ENCODE measurements at regions not wholly inside any gene's neighbourhood (a gene's known extent, or its start where the extent isn't known, plus 50 kb on each side); places are given as distances from the start of the nearest gene placed in this dataset.
"Not testable (repeated sequence)": the region's sequence is repeated elsewhere in the genome, so short reads cannot be mapped to it uniquely, and the experiment has no call there.

DNA sequence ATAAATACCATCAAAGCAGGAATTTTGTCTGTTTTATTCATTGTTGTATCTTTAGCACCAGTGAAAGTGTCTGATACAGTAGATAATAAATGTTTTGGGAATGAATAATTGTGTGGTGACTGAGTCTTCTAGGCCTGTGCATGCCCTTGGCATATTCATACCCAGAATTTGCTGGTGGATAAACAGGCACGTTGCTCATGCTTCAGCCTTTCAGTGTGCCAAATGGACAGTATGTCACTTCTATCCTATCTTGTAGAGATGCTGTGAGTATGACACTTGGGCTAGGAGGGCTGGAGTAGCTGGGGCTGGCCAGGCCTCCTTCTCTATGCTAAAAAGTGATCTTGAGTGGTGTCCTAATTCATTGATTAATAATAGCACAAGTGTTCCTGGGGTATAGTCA, 287.3 kb upstream of the DDI1 start:
- no peak for DNase-seq (ENCODE audit: extremely low read depth in 1 of 11, low read depth in 9 of 11, low spot score in 4 of 11)

DNA sequence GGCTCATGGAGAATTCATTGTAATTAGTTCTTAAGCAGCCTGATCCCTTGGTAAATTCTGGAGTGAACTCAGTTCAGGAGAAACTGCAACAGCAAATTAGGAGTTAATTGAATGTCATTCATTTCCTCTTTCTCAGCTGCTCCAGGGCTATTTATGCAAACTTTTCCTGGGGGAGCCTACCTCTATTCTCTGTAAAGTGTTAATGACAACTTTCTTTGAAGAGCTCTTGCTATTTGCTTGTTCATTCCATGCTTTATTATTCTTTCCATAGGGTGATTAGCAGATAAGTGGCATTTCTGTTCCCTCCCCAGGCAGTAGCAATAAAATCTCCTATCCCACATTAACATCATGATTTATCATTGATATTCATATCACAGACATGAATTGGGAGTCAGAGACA, 267.6 kb upstream of the DDI1 start:
- DNase-seq (ENCODE audit: extremely low read depth in 1 of 11, low read depth in 9 of 11, low spot score in 4 of 11), result no peak

DNA sequence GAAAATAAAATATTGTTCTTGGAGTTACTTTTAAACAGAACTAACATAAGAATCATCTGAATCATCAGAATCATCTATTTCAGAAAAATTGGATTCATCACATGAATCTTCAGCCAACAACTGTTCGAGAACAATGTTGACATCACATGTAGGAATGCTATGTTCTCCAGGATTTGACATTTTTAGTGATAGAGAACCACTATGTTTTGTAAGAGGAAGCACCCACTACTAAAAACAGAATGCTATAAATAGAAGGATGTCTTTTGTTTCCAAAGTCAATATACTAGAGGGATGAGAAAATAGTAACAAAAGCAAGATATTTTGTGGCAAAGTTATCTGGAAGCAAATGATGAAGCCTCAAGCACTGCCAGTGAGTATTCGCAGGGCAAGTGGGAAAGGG, 263.4 kb upstream of the DDI1 start:
- DNase-seq (ENCODE audit: extremely low read depth in 1 of 11, low read depth in 9 of 11, low spot score in 4 of 11), result no peak

DNA sequence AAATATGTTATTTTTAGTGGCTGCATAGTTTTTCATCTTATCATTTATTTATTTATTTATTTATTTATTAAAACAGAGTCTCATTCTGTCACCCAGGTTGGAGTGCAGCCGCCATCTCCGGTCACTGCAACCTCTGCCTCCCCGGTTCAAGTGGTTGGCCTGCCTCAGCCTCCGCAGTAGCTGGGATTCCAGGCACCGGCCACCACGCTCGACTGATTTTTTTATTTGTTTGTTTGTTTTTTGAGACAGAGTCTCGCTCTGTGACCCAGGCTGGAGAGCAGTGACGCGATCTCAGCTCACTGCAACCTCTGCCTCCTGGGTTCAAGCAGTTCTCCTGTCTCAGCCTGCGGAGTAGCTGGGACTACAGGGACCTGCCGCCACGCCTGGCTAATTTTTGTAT, 262.9 kb upstream of the DDI1 start:
- no peak for DNase-seq (ENCODE audit: extremely low read depth in 1 of 11, low read depth in 9 of 11, low spot score in 4 of 11)

DNA sequence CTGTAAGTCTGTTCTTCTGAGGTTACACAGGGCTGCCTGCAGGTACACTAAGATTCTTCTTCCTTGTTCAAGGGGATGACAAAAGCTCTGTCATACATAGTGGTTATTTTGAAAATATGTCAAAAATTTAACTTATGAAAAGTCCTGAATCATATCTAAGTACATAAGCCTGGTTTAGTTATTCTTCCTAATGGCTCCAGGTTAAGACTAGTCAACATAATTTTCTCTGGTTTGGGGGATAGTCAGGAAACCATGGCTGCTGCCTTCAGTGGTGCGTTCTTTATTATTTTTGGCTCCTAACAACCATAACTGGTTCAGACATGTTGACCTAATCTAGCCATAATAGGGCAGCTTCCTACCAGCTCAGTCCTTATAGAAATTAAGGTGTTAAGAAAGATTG, 257.4 kb upstream of the DDI1 start:
- DNase-seq (ENCODE audit: extremely low read depth in 1 of 11, low read depth in 9 of 11, low spot score in 4 of 11), result no peak

DNA sequence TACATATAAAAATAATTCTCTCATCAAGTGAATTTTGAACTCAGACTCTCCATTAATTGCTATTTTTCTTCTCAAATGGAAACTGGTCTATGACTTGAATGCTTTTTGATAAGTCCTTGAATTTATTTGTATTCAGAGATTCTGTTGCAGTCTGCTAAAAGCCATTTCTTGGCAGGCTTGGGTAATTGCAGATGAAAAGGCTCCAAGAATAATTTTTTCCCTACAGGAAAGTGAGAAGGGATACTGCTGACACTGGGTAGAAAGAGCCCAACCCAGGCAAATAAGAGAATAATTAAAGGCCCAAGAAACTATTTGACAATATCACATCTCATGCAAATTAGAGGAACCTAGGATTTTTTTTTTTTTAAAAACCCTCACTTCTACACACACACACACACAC, 246.5 kb upstream of the DDI1 start:
- DNase-seq (ENCODE audit: extremely low read depth in 1 of 11, low read depth in 9 of 11, low spot score in 4 of 11), result no peak

DNA sequence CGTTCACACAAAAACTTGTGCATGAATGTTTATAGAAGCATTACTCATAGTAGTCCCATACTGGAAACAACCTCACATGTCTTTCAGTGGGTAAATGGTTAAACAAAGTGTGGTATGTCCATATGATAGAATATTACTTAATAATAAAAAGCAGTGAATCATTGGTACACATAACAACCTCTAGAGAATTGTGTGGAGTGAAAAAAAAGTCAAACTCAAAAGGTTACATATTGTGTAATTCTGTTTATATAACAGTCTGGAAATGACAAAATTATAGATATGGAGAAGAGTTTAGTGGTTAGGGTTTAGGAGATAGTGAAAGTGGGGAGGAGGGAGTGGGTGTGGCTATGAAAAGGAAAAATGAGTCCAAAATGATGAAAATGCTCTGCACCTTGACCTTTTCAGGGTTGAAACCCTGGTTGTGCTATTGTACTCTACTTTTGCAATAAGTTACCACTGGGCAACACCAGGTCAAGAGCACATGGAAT, 243.4 kb upstream of the DDI1 start:
- DNase-seq (ENCODE audit: extremely low read depth in 1 of 11, low read depth in 9 of 11, low spot score in 4 of 11), result no peak

DNA sequence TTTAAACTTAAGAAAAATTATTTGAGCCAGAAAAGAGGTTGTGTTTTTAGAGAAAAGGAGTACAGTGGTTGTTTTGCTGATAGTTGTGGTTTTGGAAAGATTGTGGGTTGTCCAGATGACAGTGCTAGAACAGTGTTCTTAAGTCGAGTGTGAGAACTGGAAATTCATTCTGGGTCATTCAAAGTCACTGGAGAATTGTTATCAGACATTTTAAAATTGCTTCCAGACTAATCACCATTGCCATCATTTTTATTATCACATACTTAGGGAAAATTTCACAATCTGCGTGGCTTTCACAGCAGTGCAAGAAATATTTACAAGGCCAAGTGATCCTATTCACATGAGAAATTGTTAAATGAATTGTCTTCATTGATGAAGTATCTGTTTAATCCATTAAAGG, 242.2 kb upstream of the DDI1 start:
- DNase-seq (ENCODE audit: extremely low read depth in 1 of 11, low read depth in 9 of 11, low spot score in 4 of 11), result no peak

DNA sequence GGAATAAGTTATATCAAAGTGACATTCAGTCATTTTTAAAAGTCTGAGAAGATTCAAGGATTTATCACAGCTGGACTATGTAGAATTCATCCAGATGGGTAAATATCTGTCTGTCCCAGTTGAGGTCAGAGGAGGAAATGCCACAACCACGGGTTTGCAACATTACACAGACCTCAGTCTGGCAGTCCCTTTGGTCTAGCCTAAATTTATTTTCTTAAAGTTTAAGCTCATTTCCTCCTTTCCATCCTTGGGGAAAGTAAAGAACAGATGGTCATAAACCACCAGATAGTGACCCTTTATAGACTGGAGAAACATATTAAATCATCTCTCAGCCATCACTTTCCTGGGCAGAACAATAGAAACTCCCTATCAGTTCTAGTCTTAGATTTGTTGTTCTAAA, 238.4 kb upstream of the DDI1 start:
- peak in 5 of 11 donors; percentile 8 to 32 (median 20) for DNase-seq (ENCODE audit: extremely low read depth in 1 of 11, low read depth in 9 of 11, low spot score in 4 of 11)

DNA sequence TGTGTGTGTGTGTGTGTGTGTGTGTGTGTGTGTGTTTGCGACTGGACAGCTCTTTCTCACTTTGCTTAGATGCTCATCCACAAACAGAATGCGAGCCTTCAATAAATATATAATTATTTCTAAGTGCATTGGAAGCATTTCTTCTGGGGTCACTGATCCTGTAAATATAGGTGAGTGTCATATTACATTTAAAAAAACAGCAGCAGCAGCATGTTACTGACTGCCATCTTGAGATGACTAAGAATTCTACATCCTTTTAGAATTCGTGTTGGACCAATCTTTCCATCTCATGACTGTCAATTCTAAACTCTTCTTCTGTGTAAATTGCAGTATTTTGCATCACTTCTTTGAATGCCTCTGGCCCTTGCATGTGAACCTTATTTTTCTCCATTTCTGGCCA, 238.0 kb upstream of the DDI1 start:
- DNase-seq (ENCODE audit: extremely low read depth in 1 of 11, low read depth in 9 of 11, low spot score in 4 of 11), result no peak

DNA sequence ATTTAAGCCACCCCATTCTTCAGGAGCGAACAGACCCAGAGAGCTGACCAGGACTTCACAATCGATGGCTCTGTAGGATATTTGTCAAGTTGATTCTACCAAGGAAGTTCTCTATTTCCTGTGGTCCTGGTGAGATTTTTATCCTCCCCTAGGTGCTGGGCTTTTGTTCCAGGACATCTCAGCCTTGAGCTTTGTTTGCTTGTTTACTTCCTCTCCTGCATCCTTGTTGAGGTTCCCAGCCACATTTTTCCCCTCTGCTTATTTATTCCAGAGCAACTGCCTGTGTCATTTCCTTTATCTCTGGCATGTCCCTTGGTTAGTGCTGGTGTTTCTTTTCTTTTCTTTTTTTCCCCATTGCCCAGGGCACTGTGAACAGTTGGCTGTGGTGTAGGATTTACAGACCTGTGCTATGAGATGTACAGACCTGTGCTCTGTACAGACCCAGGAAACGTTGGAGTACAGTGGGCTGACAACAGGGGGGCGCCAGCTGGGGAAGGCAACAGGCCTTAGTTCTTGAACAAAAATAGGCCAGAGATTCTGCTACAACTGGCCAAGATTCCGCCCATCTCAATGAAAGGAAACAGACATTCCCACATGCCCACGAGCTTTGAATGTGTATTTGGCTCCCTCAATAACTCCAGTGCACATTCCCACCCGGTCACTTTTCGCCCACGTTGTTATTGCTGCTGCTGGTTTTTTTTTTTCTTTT, 235.9 kb upstream of the DDI1 start:
- DNase-seq (ENCODE audit: extremely low read depth in 1 of 11, low read depth in 9 of 11, low spot score in 4 of 11), result no peak

DNA sequence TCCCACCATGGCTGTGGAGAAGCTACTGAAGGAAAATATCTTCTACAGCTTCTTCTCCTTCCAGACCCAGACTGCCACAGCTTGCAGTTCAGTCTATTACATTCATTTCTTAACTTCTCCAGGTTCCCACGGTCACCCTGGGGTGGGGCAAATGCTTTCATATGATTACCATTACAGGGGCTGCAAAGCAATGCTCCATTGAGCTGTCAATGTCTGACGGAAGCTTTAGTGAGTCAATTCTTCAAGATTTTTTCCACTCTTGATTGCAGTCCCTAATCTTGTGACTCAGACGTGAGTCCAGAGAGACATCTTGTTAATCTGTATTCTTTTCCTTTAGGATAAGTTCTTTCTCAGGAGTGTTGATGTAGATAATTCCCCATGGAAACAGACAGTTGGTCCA, 233.4 kb upstream of the DDI1 start:
- DNase-seq (ENCODE audit: extremely low read depth in 1 of 11, low read depth in 9 of 11, low spot score in 4 of 11), result no peak

DNA sequence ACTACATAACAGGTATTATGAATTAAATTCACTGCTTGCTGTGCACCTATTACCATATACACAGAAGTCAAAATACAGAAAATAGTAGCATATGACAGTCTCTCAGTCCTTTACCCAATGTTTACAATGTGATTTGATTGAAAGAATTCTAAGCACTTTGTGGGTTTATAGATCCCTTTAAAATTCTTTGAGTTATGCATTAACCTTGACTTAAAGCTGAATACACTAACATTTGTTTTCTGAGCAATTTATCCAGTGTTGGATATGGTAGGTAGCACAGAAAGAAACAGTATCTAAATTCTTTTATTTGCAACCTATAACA, 230.8 kb upstream of the DDI1 start:
- DNase-seq (ENCODE audit: extremely low read depth in 1 of 11, low read depth in 9 of 11, low spot score in 4 of 11), result no peak

DNA sequence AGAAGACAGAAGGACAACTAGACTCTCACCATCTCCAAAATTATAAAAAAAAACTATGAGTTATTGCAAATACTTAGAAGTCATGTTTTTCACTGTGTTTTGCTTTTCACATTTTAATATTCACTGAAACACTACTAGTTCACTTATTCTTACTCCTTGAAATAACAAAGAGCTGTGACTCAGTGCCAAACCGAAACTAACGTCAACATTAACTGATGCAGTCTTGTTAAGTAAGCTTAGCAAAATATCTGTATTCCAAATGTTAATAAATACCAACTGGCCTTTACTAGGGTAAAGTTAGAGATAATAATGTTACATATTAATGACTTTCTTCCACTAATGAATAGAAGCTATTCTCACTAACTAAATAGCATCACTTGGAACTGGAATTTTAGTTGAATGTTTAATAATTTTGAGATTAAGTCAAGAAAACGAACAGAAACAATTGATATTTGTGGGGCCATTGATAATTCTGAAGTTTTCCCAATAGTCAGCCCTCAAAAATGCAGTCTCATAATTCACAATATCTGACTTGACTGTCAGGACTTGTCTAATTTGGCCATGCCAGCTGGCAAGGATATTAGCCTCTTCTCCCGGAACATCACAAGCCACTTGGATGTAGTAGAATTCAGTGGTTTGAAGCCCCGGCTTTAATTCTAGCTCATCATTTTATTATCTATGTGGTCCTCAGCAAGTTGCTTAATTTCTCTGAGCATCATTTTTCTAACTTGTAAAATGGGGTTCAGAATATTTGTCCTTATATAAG, 230.1 kb upstream of the DDI1 start:
- DNase-seq (ENCODE audit: extremely low read depth in 1 of 11, low read depth in 9 of 11, low spot score in 4 of 11), result peak in 1 of 11 donors; percentile 15

DNA sequence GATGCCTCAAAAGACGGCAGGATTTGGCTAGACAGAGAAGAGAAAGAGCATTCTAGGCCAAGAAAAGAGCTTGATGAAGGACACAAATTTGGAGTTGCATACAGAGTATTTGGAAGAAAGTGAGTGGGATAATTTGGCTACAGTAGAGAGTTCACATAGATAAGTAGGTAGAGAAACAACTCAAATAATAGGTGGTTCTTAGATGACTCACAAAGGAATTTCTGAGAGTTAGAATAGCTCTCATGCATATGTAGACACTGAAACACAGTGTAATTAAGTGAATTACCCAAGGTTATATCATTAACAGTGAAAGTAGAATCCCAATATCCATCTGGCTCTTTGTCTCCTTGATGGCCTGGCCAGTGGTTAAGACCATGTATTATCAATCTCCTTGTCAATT, 228.6 kb upstream of the DDI1 start:
- no peak for DNase-seq (ENCODE audit: extremely low read depth in 1 of 11, low read depth in 9 of 11, low spot score in 4 of 11)

DNA sequence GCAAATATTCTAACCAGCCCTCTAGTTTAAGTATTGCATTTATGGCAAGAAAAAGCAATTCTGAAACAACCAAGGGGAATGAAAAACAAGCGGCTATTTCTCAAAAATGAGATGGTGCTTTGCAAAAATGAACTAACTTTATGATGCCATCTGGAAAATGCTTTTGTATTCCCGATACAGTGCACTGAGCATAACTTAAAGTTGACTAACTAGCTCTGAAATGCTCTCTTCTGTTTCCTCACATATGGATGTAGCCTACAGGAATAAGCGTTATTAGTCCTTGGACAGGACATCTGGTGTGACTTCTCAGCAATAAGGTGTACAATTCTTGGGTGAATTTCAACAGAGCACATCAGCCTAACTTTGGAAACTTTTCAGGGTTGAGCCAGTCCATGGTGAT, 228.2 kb upstream of the DDI1 start:
- DNase-seq (ENCODE audit: extremely low read depth in 1 of 11, low read depth in 9 of 11, low spot score in 4 of 11), result no peak

DNA sequence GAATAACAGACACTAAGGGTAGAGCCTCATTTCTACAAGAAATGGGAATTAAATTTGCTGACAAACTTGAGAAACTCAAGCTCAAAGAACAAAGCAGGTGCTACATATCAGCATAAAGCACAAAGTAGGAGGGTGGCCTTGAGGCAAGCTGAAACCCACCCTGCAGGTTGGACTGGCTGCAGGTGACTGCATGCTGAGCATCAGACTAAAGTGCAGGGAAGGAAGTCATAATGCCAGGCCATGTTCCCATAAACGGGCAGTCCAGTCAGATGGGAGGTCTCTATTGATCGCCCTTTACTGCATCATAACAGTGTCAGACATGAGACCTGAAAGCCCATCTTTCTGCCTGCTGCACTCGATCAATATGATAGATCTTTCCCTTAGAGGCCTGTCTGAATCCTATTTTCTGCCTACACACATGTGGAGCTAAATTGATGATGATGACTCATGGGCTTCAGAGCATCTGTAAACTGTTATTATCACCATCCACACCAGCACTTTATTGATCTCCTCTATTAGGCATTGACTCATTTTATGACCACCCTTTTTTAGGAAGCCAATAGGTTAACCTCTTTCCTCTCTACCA, 224.5 kb upstream of the DDI1 start:
- no peak for DNase-seq (ENCODE audit: extremely low read depth in 1 of 11, low read depth in 9 of 11, low spot score in 4 of 11)

DNA sequence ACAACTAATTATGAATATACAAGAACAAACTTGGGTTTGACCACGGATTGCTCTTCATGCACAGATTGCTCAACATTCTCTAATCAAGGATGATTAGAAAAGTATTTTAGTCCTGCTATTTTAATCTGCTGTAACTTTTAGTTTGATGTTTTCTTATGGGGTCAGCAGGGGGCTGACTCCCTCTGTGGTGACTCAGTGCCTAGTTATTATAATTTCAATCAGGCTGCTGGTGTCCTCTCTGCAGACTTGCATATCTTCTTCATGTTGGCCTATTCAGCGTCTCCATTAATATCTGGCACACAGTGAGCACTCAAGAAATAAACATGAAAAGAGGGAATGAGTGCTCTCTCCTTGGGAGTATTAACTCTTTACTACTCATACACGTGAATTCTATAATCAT, 223.8 kb upstream of the DDI1 start:
- no peak for DNase-seq (ENCODE audit: extremely low read depth in 1 of 11, low read depth in 9 of 11, low spot score in 4 of 11)

DNA sequence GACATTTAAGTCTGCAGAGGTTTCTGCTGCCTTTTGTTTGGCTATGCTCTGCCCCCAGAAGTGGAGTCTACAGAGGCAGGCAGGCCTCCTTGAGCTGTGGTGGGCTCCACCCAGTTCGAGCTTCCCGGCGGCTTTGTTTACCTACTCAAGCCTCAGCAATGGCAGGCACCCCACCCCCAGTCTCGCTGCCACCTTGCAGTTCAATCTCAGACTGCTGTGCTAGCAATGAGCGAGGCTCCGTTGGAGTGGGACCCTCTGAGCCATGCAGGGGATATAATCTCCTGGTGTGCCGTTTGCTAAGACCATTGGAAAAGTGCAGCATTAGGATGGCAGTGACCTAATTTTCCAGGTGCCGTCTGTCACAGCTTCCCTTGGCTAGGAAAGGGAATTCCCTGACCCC, 216.1 kb upstream of the DDI1 start:
- DNase-seq (ENCODE audit: extremely low read depth in 1 of 11, low read depth in 9 of 11, low spot score in 4 of 11), result not testable (repeated sequence)

DNA sequence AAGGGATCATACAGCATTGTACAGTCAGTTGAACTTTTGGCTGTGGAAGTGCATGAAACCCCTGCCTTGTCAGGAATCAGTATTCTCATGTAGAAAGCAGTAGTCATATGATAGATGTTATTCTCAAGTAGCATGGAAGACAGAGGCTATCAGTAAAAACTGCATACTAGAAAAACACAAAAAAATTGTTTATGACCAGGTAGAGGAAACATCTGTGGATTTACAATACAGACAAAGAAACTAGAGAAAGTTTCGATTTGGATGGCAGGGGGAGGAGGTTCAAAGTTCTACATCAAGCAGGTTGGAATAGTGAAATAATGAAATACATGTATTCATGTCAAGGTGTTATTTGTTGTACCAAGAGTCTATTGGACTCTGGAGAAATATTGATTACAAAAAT, 212.3 kb upstream of the DDI1 start:
- DNase-seq (ENCODE audit: extremely low read depth in 1 of 11, low read depth in 9 of 11, low spot score in 4 of 11), result no peak

DNA sequence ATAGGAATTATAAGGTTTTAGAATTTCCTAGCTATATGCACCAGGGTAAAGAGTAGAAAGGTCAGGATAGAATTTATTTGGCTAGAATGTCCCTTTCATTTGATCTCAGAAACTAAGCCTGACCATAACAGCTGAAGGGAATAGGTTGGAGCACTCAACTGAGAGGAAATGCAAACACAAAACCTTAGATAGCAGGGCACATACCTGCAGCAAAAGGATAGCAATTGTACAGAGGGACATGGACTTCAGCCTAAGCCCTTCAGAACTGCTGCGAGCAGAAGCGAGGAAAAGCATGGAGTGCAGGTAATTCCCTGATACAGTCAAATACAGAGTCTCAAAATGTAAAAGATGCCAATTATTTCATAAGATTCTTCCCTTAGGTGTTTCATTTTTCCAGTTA, 211.0 kb upstream of the DDI1 start:
- no peak for DNase-seq (ENCODE audit: extremely low read depth in 1 of 11, low read depth in 9 of 11, low spot score in 4 of 11)
